ENCODE measurements at regions not wholly inside any gene's neighbourhood (a gene's known extent, or its start where the extent isn't known, plus 50 kb on each side); places are given as distances from the start of the nearest gene placed in this dataset.
"Not testable (repeated sequence)": the region's sequence is repeated elsewhere in the genome, so short reads cannot be mapped to it uniquely, and the experiment has no call there.

DNA sequence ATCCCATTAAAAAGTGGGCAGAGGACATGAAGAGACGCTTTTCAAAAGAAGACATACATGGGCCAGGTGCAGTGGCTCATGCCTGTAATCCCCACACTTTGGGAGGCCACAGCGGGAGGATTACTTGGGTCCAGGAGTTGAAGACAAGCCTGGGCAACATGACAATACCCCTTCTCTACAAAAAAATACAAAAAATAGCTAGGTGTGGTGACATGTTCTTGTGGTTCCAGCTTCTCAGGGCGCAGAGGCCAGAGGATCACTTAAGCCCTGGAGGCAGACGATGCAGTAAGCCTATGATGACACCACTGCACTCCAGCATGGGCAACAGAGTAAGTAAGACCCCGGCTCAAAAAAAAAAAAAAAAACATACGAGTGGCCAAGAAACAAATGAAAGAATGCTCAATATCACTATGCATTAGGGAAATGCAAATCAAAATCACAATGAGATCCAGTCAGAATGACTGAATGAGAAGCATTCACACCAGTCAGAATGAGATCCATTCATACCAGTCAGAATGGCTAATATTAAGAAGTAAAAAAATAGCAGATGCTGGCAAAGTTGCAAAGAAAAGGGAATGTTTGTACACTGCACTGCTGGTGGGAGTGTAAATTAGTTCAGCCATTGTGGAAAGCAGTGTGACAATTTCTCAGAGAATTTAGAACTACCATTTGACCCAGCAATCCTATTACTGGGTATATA, 550.2 kb upstream of the SLC39A10 start:
- no peak for DNase-seq (ENCODE audit: low read depth)

DNA sequence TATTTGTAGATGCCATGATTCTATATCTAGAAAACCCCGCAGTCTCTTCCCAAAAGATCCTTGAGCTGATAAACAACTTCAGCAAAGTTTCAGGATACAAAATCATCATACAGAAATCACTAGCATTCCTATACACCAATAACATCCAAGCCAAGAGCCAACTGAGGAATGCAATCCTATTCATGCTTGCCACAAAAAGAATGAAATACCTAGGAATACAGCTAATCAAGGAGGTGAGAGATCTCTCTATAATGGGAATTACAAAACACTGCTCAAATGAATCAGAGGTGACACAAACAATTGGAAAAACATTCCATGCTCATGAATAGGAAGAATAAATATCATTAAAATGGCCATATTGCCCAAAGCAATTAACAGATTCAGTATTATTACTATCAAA, 551.4 kb upstream of the SLC39A10 start:
- no peak for DNase-seq (ENCODE audit: low read depth)

DNA sequence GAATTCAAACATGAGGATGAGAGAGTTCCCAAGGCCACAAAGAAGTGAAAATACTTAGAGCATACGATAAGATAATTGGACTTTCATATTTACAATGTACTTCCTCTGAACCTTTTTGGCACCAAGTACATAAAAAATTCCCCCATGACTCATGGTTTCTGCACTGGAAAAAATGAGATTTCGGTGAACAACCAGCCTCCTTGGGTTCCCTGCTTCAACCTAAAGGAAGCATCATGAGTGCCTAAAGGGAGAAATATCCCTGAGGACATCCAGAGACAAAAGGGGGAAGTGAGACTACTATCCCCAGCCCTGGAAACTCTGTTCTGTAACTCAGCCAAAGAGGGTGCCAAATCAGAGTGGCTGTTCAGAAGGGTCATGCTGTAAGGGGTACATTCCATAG, 562.7 kb upstream of the SLC39A10 start:
- peak; percentile 21 for DNase-seq (ENCODE audit: low read depth)

- DNase-seq (ENCODE audit: low read depth), result no peak
These were observed 564.7 kb upstream of the SLC39A10 start for GRCh38 chr2:195092341-195092740.

DNA sequence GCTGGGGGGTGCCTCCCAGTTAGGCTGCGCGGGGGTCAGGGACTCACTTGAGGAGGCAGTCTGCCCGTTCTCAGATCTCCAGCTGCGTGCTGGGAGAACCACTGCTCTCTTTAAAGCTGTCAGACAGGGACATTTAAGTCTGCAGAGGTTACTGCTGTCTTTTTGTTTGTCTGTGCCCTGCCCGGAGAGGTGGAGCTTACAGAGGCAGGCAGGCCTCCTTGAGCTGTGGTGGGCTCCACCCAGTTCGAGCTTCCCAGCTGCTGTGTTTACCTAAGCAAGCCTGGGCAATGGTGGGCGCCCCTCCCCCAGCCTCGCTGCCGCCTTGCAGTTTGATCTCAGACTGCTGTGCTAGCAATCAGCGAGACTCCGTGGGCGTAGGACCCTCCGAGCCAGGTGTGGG, 584.2 kb upstream of the SLC39A10 start:
- not testable (repeated sequence) for DNase-seq (ENCODE audit: low read depth)

GRCh38 chr2:195057001-195057400, 600.0 kb upstream of the SLC39A10 start:
- no peak for DNase-seq (ENCODE audit: low read depth)

DNA sequence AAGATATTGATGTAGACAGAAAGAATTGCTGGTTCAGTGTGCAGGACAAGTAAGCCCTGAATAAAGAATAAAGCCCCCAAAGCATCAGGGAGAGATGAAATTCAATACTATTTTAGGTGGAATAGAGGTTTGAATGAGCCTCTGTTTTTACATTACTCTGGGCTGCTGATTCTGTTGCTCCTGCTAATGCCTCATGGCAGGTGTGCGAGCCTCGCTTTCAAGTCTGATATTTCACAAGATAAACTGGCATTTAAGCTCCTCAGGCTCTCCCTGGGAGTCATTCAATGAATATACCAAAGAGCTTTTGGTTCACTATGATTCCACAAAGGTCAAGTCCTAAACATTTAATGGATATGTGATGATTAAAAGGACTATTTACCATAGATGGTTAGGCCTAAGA, 601.0 kb upstream of the SLC39A10 start:
- no peak for DNase-seq (ENCODE audit: low read depth)

- DNase-seq (ENCODE audit: low read depth), result peak; percentile 54
These were observed 605.6 kb upstream of the SLC39A10 start for GRCh38 chr2:195051401-195051800.

DNA sequence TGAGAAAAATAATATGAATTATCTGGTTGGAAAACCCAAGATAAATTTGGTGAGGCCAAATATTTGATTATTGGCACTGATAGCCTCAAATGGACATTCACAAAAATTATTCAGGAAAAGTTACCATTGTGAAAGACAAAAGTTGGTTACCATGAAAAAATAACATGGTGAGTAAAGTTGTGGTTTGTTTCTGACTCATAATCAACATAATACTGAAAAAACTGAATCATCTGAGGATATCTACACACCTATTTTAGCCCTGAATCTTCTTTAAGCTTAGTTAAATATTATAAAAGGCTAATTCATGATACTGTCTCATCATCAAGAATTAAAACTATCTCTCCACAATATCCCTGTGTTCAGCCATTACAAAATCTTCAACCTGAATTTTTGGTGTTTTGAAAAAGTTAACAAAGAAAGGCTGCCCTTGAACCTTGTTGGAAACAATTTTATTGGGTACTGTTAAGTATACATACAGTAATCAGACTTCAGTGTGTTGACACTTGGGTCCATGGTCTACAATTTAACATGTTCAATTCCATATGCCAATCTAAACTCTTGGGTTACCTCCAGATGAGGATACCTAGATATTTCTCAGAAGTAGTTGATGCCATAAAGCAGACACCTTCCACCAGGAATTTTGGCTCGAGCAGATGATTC, 607.5 kb upstream of the SLC39A10 start:
- peak; percentile 69 for DNase-seq (ENCODE audit: low read depth)

GRCh38 chr2:195047955-195048354, 609.1 kb upstream of the SLC39A10 start:
- no peak for DNase-seq (ENCODE audit: low read depth)

DNA sequence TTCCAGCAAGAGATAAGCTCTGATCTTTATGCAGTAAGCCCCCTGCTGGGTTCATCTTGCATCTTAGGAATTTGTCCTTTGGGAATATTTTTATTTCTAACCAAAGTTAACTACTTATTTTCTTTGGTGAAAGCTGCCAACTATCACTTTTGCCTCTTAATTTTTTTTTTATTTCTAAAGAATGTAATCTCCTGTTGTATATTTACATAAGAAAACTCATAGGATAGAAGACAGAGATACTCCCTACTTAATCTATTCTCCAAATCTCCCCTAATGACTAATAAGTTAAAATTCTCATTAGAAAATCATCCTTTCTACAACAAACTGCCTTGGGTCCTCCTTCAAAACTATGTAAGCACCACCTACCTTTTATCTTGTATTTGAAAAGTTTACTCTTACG, 612.2 kb upstream of the SLC39A10 start:
- DNase-seq (ENCODE audit: low read depth), result no peak

GRCh38 chr2:195038153-195038552, 618.9 kb upstream of the SLC39A10 start:
- DNase-seq (ENCODE audit: low read depth), result no peak

- DNase-seq (ENCODE audit: low read depth), result no peak
These were observed 620.0 kb upstream of the SLC39A10 start for GRCh38 chr2:195037045-195037444.

DNA sequence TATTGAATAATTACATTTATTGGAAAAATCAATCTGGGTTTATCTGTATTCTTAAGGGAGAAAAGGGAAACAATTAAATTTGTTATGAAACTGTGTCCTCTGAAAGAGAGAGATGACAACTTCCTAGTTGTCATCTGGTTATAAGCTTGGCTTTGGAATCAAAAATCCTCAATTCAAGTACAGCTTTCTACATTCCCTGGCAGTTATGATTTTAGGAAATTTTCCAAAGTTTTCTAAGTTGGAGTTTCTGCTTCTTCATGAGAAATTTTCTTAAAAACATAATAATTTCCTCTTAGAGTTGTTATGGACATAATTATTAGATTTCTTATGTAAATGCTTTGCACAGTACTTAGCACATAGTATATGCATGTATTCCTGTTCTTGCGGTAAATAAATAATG, 625.6 kb upstream of the SLC39A10 start:
- DNase-seq (ENCODE audit: low read depth), result no peak

DNA sequence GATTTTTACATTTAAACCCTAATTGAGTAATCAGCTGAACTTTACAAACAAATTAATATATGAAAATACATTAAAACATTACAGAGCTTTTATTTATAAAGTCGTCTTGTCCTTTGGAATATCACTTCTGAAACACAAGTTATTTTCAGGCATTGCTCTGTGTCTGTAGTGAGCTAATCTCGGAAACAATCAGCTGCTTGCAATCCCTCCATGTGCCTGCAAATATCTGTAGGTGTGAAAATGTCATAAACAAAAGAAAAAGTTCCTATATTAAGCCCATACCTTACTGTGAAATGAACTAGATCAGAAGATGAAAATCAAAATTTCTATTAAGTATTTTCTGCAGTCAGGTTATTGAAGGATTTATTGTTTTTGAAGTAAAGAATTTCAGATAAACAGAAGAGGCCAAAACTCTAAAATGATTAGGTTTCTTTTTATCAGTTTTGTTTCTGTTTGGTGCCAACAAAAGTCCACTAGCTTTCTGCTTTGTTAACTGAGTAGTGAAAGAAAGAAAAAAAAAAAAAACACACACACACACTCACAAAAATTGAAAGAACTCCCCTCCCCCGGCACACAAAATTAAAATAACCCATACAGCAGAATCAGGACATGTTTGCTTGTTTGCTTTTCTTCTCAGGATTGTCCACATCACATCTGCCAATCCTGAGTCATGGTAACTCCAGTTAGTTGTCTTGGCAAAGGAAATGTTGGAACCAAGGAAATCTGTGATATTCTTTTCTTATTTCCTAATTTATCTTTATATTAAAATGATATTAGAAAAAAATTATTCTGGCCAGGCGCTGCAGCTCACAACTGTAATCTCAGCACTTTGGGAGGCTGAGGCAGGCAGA, 627.0 kb upstream of the SLC39A10 start:
- DNase-seq (ENCODE audit: low read depth), result no peak

GRCh38 chr2:195027947-195028346, 629.1 kb upstream of the SLC39A10 start:
- no peak for DNase-seq (ENCODE audit: low read depth)

DNA sequence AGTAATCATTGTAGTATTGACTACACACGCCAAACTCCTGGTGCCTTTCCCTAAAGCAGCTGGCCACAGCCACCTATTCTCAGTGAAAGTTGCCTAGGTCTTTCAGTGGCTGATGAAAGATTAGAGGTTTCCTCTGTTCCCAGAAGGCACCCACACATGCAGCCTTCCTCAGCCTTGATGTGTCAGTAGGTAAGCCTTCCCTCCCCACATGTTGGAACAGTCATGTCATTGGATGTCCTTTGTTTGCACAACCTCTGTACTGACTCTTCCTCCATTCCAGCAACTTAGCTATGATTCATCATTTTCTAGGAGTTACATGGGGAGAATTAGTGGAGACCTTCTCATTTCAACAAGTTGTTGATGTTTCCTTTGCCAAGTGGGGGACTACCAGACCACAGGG, 630.8 kb upstream of the SLC39A10 start:
- peak; percentile 85 for DNase-seq (ENCODE audit: low read depth)

- no peak for DNase-seq (ENCODE audit: low read depth)
These were observed 634.6 kb upstream of the SLC39A10 start for GRCh38 chr2:195022508-195022830.

DNA sequence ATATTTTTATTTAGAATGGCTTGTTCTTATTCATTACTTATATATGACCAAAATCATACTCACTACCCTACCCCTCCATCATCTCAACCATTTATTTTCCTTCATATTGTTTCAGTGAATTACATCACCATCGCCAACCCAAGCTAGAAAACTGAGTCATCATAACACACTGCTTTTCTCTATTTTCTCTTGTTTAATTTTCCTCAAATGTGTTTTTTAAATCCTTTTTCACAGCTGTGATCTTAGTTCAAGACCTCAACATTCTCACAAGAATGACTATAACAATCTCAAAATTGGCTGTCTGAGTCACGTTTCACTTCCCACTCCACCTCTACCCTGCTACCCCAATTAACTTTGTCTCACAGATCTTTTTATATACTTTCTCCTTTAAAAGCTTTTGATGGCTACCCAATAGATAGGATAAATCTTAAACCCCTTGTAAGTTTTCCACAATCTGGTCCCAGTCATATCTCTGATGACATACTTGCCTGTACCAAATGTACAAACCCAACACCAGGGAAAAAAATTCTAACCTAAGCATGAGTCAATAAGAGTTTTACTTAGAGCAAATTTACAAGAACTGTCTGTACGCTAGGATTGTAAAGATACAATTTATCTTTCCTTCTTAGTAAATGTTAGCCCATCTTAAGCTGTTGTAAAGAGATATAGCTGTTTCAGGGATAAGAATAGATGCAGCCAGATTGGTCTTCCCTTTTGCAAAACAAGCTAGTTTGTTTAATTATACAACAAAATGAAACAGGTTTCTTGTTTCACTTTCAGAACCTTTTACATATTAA, 635.1 kb upstream of the SLC39A10 start:
- peak; percentile 16 for DNase-seq (ENCODE audit: low read depth)

DNA sequence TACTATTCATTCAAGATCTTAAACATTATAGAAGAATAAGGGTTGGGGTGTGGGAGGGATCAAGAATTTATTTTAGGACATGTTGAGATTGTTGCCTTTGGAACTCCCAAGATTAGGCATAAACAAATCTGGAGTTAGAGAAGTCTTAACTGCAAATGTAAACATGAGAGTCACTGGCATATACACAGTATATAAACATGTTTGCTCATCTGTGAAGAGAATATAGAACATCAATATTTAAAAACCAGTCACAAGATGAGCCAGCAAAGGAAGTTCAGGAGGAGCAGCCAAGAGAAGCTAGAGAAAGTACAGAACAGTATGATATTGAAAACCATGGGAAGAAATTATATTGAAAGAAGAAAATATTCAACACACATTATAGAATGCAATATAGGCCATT, 638.6 kb upstream of the SLC39A10 start:
- DNase-seq (ENCODE audit: low read depth), result no peak

DNA sequence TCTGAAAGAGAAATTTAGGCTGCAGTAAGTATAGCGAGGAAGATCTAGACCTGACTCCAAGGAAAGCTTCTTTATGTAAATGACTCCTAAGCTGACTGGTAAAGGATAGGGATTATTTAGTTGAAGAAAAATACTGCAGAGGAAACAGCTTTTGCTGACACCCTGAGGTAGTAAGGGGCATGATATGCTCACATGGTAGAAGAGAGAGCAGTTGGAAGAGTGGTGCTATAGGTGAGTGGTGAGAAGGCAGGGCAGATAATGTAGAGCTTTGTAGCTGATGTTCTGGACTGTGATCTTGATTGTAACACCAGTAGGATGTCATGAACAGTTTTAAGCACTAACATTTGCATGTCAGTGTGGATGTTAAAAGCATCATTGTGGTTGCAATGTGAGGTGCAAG, 639.1 kb upstream of the SLC39A10 start:
- DNase-seq (ENCODE audit: low read depth), result no peak

GRCh38 chr2:195016841-195017240, 640.2 kb upstream of the SLC39A10 start:
- peak; percentile 44 for DNase-seq (ENCODE audit: low read depth)
